ENCODE measurements at regions not wholly inside any gene's neighbourhood (a gene's known extent, or its start where the extent isn't known, plus 50 kb on each side); places are given as distances from the start of the nearest gene placed in this dataset.

DNA sequence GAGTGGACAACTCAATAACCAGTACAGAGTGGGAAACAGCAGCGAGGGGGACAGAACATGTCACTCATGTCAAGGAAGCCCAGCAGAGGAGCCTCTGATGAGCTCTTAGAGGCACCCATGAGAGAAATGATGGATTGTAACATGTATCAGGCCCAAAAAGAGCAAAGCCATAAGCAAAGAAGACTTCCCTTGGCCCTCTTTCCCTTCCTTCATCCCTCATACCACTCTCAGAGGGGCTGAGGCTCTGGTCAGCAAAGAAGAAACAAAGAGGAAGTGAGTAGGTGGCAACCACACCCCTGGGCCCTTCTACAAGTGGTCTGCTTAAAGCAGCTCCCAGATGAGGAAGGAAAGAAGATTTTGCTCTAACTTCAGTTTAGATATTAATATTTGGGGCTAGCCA lies 112.8 kb downstream of the CDC42EP3 start:
- Mint-ChIP-seq H3K9me3 (peaks cover 4% of the 10 kb centered on the region; the same call in 1 of the 2 replicates), H3K27ac (no peak overlapping the region), H3K36me3 (no peaks in the 10 kb centered on the region), H3K4me3 (no peak overlapping the region), H3K27me3 (ENCODE audit: low read depth) (no peaks in the 10 kb centered on the region), H3K4me1 (peaks cover 8% of the 10 kb centered on the region; the same call in 1 of the 2 replicates)
- ChIA-PET CTCF (interaction anchor here (0.5 kb wide), 1 partner anchor 145 kb away, joined by 3 read pairs; no protein-coding TSS in a partner anchor), POLR2A (no interaction called here)
- DNase-seq (ENCODE audit: low spot score) (no peak), ATAC-seq (no peak)
- TF ChIP-seq SMAD4 (CRISPR knock-in tag; IDR thresholded peaks at IDR 0.05): no peak

DNA sequence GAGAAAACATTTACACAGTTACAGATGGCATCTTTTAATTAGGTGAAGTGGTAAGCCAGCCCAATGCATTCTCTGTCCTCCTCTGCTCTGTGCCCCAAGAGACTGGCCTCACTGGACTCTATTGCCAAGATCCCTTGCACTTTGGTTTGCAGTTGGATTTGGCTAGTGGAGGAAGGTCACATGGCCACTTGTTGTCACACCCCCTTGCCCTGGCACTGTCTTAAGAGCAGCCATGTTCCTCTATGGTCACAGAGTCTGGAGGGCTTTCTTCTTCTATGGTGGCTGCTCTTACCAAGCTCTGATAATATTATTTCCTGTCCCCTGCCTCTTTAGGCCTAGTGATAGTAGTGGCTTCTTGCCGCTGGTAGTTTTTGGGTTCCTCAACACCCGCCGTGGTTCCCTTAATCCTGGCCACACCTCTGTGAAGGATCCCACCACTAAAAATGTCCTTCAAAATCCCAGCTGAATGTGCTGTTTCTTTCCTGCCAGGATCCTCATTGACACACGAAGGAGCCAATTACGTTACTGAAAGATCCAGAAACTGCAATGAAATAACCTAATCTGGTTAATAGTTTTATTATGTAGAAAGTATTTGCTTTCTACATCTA lies 111.1 kb downstream of the CDC42EP3 start:
- Mint-ChIP-seq H3K27me3 (ENCODE audit: low read depth) (no peaks in the 10 kb centered on the region), H3K4me3 (no peak overlapping the region), H3K27ac (no peak overlapping the region), H3K4me1 (peaks cover 8% of the 10 kb centered on the region; the same call in 1 of the 2 replicates), H3K36me3 (no peaks in the 10 kb centered on the region), H3K9me3 (peaks cover 6% of the 10 kb centered on the region)
- no peak for DNase-seq (ENCODE audit: low spot score)
- ChIA-PET POLR2A (no interaction called here), CTCF (no interaction called here)
- no peak for ATAC-seq
- TF ChIP-seq, protein P1, sequence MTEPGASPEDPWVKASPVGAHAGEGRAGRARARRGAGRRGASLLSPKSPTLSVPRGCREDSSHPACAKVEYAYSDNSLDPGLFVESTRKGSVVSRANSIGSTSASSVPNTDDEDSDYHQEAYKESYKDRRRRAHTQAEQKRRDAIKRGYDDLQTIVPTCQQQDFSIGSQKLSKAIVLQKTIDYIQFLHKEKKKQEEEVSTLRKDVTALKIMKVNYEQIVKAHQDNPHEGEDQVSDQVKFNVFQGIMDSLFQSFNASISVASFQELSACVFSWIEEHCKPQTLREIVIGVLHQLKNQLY (CRISPR knock-in tag; IDR thresholded peaks at IDR 0.05): no peak
- TF ChIP-seq ZNF232 (CRISPR knock-in tag; IDR thresholded peaks at IDR 0.05): no peak
- TF ChIP-seq, protein P2, sequence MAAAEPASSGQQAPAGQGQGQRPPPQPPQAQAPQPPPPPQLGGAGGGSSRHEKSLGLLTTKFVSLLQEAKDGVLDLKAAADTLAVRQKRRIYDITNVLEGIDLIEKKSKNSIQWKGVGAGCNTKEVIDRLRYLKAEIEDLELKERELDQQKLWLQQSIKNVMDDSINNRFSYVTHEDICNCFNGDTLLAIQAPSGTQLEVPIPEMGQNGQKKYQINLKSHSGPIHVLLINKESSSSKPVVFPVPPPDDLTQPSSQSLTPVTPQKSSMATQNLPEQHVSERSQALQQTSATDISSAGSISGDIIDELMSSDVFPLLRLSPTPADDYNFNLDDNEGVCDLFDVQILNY (CRISPR knock-in tag; IDR thresholded peaks at IDR 0.05): no peak
- no peak for TF ChIP-seq ATF1 (CRISPR knock-in tag; IDR thresholded peaks at IDR 0.05)
- no peak for TF ChIP-seq CREB1 (CRISPR knock-in tag; IDR thresholded peaks at IDR 0.05)
- TF ChIP-seq, protein P3, sequence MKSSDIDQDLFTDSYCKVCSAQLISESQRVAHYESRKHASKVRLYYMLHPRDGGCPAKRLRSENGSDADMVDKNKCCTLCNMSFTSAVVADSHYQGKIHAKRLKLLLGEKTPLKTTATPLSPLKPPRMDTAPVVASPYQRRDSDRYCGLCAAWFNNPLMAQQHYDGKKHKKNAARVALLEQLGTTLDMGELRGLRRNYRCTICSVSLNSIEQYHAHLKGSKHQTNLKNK (CRISPR knock-in tag; IDR thresholded peaks at IDR 0.05): no peak
- TF ChIP-seq CBFB (CRISPR knock-in tag; IDR thresholded peaks at IDR 0.05; ENCODE audit: low read depth): no peak
- no peak for TF ChIP-seq ETV6 (CRISPR knock-in tag; IDR thresholded peaks at IDR 0.05)
- no peak for TF ChIP-seq PRRX2 (CRISPR knock-in tag; IDR thresholded peaks at IDR 0.05)
- TF ChIP-seq ATF2 (CRISPR knock-in tag; IDR thresholded peaks at IDR 0.05; ENCODE audit: borderline replicate concordance, low read depth): no peak
- TF ChIP-seq OVOL2 (CRISPR knock-in tag; IDR thresholded peaks at IDR 0.05; ENCODE audit: borderline replicate concordance): no peak
- no peak for TF ChIP-seq ZNF423 (CRISPR knock-in tag; IDR thresholded peaks at IDR 0.05)
- no peak for TF ChIP-seq ZNF671 (CRISPR knock-in tag; IDR thresholded peaks at IDR 0.05)
- no peak for TF ChIP-seq ZNF317 (CRISPR knock-in tag; IDR thresholded peaks at IDR 0.05; ENCODE audit: borderline replicate concordance, low read depth)
- TF ChIP-seq NFE2L1 (CRISPR knock-in tag; IDR thresholded peaks at IDR 0.05): no peak

DNA sequence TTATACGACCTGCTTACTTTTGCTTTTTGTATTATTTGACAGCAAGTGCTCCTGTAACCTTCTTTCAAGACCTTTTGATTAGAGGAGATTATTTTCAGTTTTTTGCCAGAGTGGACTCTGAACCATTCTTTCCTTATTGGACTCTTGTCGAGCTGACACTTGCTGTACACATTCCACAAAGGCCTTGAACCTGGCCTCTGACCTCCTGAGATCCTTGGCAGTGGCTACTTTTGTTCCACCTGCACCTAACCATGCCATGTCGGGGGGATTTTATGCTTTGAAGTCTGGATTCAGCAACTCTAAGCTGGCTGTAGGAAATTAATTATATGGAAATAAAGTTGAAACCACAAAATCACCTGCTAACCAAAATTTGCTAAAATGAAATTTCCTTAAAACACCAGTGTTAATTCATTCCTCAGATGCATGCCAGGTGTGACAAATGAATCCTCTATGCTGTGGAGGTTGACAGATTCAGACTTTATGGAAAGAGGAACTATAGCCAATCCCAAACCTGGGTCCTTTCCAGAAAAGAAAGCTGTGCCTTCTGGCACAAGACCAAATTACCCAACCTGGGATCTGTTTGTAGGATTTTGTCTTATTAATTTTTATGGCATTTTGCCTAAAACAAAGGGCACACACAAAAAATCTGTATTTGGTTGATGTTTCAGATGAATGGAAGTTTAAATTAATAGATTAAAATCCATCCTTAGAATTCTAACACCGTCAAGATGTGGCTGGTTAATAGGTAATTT lies 110.4 kb downstream of the CDC42EP3 start:
- H3K27ac Mint-ChIP-seq: no peak overlapping the region
- DNase-seq (ENCODE audit: low spot score) (no peak), ATAC-seq (no peak)
- peaks cover 9% of the 10 kb centered on the region for H3K9me3 Mint-ChIP-seq
- ChIA-PET CTCF (no interaction called here), POLR2A (no interaction called here)
- H3K4me1 Mint-ChIP-seq: peaks cover 8% of the 10 kb centered on the region; the same call in 1 of the 2 replicates
- no peaks in the 10 kb centered on the region for H3K36me3 Mint-ChIP-seq
- H3K27me3 Mint-ChIP-seq (ENCODE audit: low read depth): no peaks in the 10 kb centered on the region
- H3K4me3 Mint-ChIP-seq: no peak overlapping the region
- TF ChIP-seq, protein P4, sequence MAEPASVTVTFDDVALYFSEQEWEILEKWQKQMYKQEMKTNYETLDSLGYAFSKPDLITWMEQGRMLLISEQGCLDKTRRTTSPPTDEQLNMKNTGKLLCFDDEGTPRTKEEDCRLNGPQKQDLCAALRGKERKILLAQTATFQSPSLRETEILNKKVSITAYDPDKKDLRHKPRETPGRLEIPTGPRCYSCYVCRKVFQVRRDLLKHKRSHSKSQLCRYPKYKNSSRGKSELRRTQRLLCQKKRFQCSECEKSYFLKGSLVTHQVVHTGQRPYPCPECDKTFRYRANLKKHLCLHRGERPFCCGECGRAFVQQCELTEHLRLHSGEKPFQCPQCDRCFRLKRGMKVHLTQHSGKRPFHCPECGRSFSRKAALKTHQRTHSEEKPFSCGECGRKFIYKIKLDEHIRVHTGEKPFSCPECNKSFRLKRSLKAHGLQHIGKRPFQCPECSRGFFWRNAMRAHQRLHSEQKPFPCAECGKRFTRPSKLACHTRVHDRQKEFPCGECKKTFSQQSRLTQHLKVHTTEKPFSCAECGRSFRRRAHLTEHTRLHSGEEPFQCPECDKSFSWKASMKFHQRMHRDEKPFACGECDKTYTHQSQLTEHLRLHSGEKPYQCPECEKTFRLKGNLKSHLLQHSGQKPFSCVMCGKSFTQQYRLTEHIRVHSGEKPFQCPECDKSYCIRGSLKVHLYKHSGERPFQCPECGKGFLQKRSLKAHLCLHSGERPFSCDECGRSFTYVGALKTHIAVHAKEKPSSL (CRISPR knock-in tag; conservative IDR thresholded peaks at IDR 0.05): no peak
- TF ChIP-seq, protein P5, sequence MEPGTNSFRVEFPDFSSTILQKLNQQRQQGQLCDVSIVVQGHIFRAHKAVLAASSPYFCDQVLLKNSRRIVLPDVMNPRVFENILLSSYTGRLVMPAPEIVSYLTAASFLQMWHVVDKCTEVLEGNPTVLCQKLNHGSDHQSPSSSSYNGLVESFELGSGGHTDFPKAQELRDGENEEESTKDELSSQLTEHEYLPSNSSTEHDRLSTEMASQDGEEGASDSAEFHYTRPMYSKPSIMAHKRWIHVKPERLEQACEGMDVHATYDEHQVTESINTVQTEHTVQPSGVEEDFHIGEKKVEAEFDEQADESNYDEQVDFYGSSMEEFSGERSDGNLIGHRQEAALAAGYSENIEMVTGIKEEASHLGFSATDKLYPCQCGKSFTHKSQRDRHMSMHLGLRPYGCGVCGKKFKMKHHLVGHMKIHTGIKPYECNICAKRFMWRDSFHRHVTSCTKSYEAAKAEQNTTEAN (CRISPR knock-in tag; IDR thresholded peaks at IDR 0.05): no peak
- TF ChIP-seq ZNF281 (CRISPR knock-in tag; IDR thresholded peaks at IDR 0.05): no peak
- TF ChIP-seq ATF3 (CRISPR knock-in tag; conservative IDR thresholded peaks at IDR 0.05): no peak
- TF ChIP-seq ZBTB21 (CRISPR knock-in tag; IDR thresholded peaks at IDR 0.05; ENCODE audit: borderline replicate concordance): no peak

Measured in WTC11 (cell line).